Gastrocnemius medialis (tissue), 4 donors: ENCODE measurements at regions not wholly inside any gene's neighbourhood (a gene's known extent, or its start where the extent isn't known, plus 50 kb on each side); places are given as distances from the start of the nearest gene placed in this dataset.
"Not testable (repeated sequence)": the region's sequence is repeated elsewhere in the genome, so short reads cannot be mapped to it uniquely, and the experiment has no call there.

ENCODE experiments used
- ATAC-seq, 2 donors: fragments of 150-250 bp; one replicate each; pipeline ENCODE4 v1.9.1; 2016
- DNase-seq, 2 donors: peaks; one replicate each; pipeline ENCODE4 v3.0.0-alpha.2; 2019
- H3K27ac ChIP-seq, 4 donors: fragments of 200-600 bp; sonication (generic); 1 replicate in 1 of 4; 2 replicates in 3 of 4; pipeline ENCODE4 v1.5.1; 2016 to 2018; ENCODE audit warnings: mild to moderate bottlenecking in 2 of 4, moderate library complexity in 1 of 4
- H3K27me3 ChIP-seq, 3 donors: fragments of 200-600 bp; sonication (generic) in 2 of 3; 1 replicate in 1 of 3; 2 replicates in 2 of 3; pipeline versions ENCODE4 v1.5.1 to v1.6.0; 2016 to 2019; ENCODE audit warnings: mild to moderate bottlenecking in 1 of 3, moderate library complexity in 1 of 3
- H3K36me3 ChIP-seq, 2 donors: fragments of 200-600 bp; sonication (generic) in 1 of 2; one replicate each; pipeline ENCODE4 v1.5.1; 2017 to 2018
- H3K4me1 ChIP-seq, 2 donors: fragments of 200-600 bp; sonication (generic) in 1 of 2; one replicate each; pipeline ENCODE4 v1.5.1; 2016 to 2017; ENCODE audit warnings: mild to moderate bottlenecking in 2 of 2
- H3K4me3 ChIP-seq, 4 donors: fragments of 200-600 bp; sonication (generic) in 3 of 4; 1 replicate in 1 of 4; 2 replicates in 3 of 4; pipeline ENCODE4 v1.5.1; 2016 to 2019; ENCODE audit warnings: mild to moderate bottlenecking in 2 of 4
- H3K9me3 ChIP-seq, 3 donors: fragments of 200-600 bp; sonication (generic) in 2 of 3; 1 replicate in 1 of 3; 2 replicates in 2 of 3; pipeline ENCODE4 v1.5.1; 2016 to 2019
- POLR2A ChIP-seq, 2 donors: fragments of 450-650 bp; IDR thresholded peaks; one replicate each; pipeline ENCODE4 v1.6.1; 2017; ENCODE audit warnings: antibody characterized with exemption in 2 of 2, mild to moderate bottlenecking in 2 of 2, moderate library complexity in 2 of 2
- in situ Hi-C, 4 donors: fragments of 200-750 bp; cut with MboI; loops; one replicate each; pipeline versions ENCODE4 v1.15.0 to v1.8.0; 2017; ENCODE audit warnings: low sequenced_read_pairs in 4 of 4
- intact Hi-C: fragments of 100-400 bp; cut with DNase I; formaldehyde crosslinking; loops from one replicate; pipeline ENCODE4 v1.15.1; 2023; ENCODE audit warnings: low total_unique reads
- TF ChIP-seq, protein P1 (sequence below), 5 experiments: fragments of 450-650 bp in 3 of 5; fragments of 200-600 bp in 2 of 5; sonication (generic) in 2 of 5; IDR thresholded peaks in 4 of 5; conservative IDR thresholded peaks in 1 of 5; 1 replicate in 4 of 5; 2 replicates in 1 of 5; pipeline ENCODE4 v1.5.1; 2016 to 2019; ENCODE audit warnings: antibody characterized with exemption in 5 of 5, mild to moderate bottlenecking in 3 of 5, moderate library complexity in 3 of 5

DNA sequence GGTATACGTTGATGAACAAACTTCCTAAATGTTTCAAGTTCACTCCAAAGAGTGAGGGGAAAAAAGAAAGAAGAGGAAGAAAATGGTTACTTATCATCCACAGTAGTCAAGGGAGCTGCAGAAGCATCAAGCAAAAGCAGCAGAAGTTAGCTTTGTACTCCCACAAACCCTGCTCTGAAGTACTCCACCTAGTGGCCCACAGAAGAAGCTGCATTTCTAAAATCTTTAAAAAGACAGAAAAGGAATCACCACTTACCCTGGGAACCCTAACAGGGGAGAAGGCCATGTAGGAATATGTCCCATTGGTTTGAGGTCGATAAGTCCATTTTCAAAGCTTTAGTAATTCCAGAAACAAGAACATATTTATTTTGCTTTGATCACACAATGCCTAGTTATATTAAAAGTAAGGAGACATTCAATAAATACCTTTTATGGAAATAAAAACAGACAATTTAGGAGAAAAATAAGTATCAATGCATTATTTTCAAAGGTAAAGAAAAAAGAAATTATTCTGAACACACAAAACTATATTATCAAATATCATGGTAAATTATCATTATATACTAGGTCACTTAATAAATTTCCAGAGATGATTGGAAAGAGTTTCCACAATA is 900.5 kb upstream of the DEFB115 start:
- in situ Hi-C loops, intact Hi-C loops, H3K4me1 ChIP-seq, H3K27me3 ChIP-seq, H3K4me3 ChIP-seq, DNase-seq, ATAC-seq, H3K27ac ChIP-seq, H3K36me3 ChIP-seq, H3K9me3 ChIP-seq: not testable (repeated sequence)
- TF ChIP-seq, protein P1, sequence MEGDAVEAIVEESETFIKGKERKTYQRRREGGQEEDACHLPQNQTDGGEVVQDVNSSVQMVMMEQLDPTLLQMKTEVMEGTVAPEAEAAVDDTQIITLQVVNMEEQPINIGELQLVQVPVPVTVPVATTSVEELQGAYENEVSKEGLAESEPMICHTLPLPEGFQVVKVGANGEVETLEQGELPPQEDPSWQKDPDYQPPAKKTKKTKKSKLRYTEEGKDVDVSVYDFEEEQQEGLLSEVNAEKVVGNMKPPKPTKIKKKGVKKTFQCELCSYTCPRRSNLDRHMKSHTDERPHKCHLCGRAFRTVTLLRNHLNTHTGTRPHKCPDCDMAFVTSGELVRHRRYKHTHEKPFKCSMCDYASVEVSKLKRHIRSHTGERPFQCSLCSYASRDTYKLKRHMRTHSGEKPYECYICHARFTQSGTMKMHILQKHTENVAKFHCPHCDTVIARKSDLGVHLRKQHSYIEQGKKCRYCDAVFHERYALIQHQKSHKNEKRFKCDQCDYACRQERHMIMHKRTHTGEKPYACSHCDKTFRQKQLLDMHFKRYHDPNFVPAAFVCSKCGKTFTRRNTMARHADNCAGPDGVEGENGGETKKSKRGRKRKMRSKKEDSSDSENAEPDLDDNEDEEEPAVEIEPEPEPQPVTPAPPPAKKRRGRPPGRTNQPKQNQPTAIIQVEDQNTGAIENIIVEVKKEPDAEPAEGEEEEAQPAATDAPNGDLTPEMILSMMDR (IDR thresholded peaks at IDR 0.05 in 4 of 5, conservative IDR thresholded peaks at IDR 0.05 in 1 of 5): peak in 2 of 5 experiments; percentile 44 to 53

DNA sequence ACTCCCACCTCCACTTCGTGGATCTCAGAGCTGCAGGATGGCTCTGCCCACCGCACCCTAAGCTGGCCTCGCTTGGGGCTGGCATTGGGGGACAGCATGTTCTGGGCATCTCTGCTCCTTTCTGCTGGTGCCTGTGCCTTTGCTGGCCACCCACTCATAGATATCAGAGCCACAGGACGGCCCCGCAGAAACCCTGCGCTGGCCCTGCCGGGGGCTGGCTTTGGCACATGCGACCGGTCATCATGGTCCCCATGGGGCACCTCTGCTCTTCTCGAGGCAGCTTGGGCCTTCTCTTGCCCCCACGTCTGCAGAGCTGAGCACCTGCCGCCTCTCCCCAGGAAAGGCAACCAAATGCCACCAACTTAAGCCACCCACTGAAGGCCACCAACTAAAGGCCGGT is 895.7 kb upstream of the DEFB115 start:
- in situ Hi-C loops, H3K9me3 ChIP-seq, intact Hi-C loops, ATAC-seq, H3K4me3 ChIP-seq, H3K27me3 ChIP-seq, DNase-seq, H3K27ac ChIP-seq, H3K36me3 ChIP-seq, H3K4me1 ChIP-seq: not testable (repeated sequence)

DNA sequence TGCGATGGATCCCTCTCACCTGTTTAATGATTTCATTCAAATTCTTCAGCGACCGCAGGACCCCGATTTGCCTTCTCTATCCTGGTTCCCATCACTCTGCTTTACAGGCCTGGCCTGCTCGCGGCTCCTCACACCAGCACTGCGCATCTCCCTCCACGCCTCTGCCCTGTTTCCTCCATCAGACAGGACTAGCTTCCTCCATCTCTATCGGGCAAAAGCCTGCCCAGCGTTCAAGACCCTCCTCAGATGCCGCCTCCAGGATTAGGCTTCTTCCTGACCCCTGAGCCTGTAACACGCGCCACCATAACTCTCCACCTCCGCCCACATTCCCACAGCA is 881.1 kb upstream of the DEFB115 start:
- intact Hi-C loops, H3K36me3 ChIP-seq, ATAC-seq, H3K27me3 ChIP-seq, in situ Hi-C loops, H3K4me1 ChIP-seq, DNase-seq, H3K9me3 ChIP-seq: not testable (repeated sequence)
- H3K27ac ChIP-seq: peak overlapping the region in 3 of 4 donors; percentile 76 to 84 (median 80)
- peak overlapping the region; percentile 50 to 85 (median 81) for H3K4me3 ChIP-seq

DNA sequence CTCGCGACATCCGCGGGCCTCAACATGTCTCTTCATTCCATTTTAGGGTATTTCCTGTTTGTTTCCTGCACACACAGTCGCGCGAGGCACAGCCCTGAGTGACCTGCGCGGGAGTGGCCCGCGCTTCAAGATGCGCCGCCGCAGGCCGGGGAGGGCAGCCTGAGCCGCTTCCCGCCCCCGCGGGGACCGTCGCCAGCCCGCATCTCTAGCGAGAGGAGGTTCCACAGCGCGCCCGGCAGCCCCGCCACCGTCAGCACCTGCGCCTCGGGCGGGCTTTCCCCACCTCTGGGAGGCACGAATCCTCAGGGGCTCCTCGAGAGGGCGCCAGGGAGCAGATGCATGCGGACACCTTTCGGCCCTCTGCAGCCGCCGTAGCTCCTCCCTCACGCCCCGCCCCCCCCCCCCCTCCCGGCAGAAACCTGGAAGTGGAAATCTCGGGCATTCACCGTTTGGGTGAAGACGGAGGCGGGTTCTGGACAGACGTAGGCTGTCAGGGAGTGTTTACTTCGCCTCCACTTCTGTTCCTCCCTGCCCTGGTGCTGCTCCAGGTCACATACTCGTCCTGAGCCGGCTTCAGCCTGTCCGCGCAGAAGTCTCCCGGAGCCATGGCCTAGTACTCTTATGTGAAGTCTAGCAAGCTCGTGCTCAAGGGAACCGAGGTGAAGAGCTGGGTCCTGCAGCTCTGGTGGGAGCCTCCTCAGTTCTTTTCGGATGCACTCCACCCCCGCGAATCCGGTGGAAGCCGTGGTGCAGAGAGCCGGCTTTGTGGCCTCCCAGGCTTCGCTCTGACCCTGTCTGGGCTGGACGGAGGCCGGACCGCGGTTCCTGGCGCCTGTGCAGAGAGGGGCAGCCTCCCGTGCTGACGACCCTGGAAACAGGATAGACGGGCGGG is 880.5 kb upstream of the DEFB115 start:
- DNase-seq (peak; percentile 65 to 74), ATAC-seq (peak; percentile 90 to 100)
- peaks cover 0 to 7% of the 10 kb centered on the region in 2 donors for H3K4me1 ChIP-seq
- no peak for TF ChIP-seq POLR2A (IDR thresholded peaks at IDR 0.05)
- TF ChIP-seq, protein P1 (IDR thresholded peaks at IDR 0.05 in 4 of 5, conservative IDR thresholded peaks at IDR 0.05 in 1 of 5): peak in 4 of 5 experiments; percentile 29 to 69 (median 56)
- no peaks in the 10 kb centered on the region for H3K27me3 ChIP-seq
- peak overlapping the region; percentile 50 to 85 (median 81) for H3K4me3 ChIP-seq
- H3K9me3 ChIP-seq: no peaks in the 10 kb centered on the region
- peak overlapping the region; percentile 46 to 84 (median 78) for H3K27ac ChIP-seq
- H3K36me3 ChIP-seq: no peaks in the 10 kb centered on the region
- in situ Hi-C loops: no loop called here
- intact Hi-C loops: no loop called here

DNA sequence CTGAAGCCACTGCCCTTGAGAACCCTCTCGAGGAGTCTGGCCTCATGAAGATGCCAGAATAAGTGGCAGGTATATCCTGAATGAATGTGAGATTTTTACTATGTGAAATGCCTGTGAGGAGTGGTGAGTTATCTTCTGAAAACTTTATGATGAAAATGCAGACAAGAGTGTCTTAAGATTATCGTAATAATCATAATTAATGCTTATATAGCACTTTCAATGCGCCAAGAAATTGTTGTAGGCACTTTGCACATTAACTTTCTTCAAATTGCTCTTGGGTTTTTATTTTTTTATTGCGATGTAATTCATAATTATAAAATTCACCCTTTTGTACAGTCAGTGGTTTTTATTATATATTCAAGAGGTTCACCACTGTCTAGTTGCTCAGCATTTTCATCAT is 879.1 kb upstream of the DEFB115 start:
- H3K9me3 ChIP-seq, H3K27me3 ChIP-seq, DNase-seq, ATAC-seq, intact Hi-C loops, H3K27ac ChIP-seq, H3K36me3 ChIP-seq, in situ Hi-C loops, H3K4me1 ChIP-seq: not testable (repeated sequence)
- peak overlapping the region in 2 of 4 donors; percentile 78 to 84 for H3K4me3 ChIP-seq

DNA sequence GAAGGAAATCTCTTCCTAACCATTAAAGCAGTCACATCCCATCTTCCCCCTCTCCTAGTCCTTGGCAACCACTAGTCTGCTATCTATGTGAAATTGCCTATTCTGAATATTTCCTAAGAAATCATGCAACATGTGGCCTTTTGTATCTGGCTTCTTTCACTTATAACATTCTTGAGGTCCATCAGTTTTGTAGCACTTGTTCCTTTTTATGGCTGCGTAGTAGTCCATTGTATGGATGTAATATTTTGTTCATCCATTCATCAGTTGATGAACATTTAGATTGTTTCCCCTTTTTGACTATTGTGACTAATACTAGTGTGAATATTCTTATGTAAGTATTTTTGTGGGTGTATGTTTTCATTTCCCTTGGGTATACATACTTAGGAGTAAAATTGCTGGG is 878.7 kb upstream of the DEFB115 start:
- H3K4me3 ChIP-seq, H3K27me3 ChIP-seq, H3K36me3 ChIP-seq, H3K9me3 ChIP-seq, H3K4me1 ChIP-seq, intact Hi-C loops, ATAC-seq, DNase-seq, H3K27ac ChIP-seq, in situ Hi-C loops: not testable (repeated sequence)

DNA sequence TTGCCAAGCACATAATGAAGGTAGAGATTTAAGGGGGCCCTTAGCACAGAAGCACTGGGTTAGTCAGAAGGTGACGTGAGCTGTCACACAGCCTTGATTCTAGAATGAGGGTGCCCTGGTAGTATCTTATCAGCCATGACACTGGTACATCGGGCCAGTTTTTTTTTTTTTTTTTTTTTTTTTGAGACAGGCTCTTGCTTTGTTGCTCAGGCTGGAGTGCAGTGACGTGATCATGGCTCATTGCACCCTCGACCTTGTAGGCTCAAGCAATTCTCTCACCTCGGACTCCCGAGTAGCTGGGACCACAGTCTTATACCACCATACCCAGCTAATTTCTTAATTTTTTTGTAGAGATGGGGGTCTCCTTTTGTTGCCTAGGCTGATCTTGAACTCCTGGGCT is 872.6 kb upstream of the DEFB115 start:
- H3K27me3 ChIP-seq, H3K36me3 ChIP-seq, ATAC-seq, intact Hi-C loops, in situ Hi-C loops, H3K4me3 ChIP-seq, H3K27ac ChIP-seq, DNase-seq, H3K9me3 ChIP-seq, H3K4me1 ChIP-seq: not testable (repeated sequence)

DNA sequence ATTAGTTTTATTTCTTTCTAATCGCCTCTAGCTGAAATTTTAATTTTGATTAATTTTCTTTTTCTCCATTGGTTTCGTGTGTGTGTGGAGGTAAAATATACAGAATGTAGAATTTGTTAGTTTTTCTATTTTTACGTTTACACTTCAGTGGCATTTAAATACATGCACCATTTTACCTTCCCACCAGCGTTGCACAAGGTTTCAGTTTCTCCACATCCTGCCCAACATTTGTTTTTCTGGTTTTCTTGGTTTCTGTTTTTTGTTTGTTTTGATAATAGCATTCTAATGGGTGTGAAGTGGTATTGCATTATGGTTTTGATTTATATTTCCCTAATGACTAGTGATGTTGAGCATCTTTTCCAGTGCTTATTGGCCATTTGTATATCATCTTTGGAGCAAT is 871.4 kb upstream of the DEFB115 start:
- intact Hi-C loops, in situ Hi-C loops, H3K4me1 ChIP-seq, DNase-seq, H3K27me3 ChIP-seq, H3K27ac ChIP-seq, H3K36me3 ChIP-seq, ATAC-seq, H3K4me3 ChIP-seq, H3K9me3 ChIP-seq: not testable (repeated sequence)

DNA sequence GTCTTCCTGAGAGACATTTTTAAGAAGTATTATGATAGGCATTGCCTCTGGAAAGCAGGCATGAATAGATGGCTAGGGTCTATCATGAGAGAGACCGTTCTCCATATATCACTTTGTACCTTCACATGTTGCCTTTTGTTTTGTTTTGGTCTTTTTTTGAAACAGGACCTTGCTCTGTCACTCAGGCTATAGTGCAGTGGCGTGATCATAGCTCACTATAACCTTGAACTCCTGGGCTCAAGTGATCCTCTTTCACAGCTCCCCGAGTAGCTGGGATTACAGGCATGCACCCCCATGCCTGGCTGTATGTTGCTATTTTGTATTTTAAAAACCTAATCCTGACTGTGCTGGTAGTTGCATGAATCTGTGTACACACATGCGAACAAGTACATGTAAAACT is 869.6 kb upstream of the DEFB115 start:
- in situ Hi-C loops, H3K9me3 ChIP-seq, DNase-seq, H3K27ac ChIP-seq, intact Hi-C loops, H3K36me3 ChIP-seq, ATAC-seq, H3K4me3 ChIP-seq, H3K27me3 ChIP-seq, H3K4me1 ChIP-seq: not testable (repeated sequence)

DNA sequence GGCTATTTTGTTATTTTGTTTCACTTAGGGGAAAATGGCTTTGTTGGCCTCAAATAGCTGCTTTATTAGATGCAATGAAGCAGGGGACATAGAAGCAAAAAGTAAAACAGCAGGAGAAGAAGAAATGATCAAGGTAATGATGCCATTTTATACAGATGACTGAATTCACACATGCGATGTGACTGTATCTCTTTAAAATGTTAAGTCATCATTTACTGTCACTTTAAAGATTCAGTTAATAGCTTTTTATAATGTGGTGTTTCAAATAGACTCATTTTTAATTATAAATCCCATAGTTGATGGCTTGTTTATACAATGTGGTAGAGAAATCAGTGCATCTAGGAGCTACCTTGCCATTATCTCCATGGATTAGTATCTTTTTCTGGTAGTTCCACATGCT is 863.9 kb upstream of the DEFB115 start:
- H3K9me3 ChIP-seq, DNase-seq, ATAC-seq, intact Hi-C loops, H3K4me3 ChIP-seq, H3K27ac ChIP-seq, in situ Hi-C loops, H3K4me1 ChIP-seq, H3K36me3 ChIP-seq, H3K27me3 ChIP-seq: not testable (repeated sequence)
